MM.1S (cell line): ENCODE measurements at regions not wholly inside any gene's neighbourhood (a gene's known extent, or its start where the extent isn't known, plus 50 kb on each side); places are given as distances from the start of the nearest gene placed in this dataset.

Source experiments
- DNase-seq: peaks from one replicate; pipeline ENCODE4 v3.0.0-alpha.2; 2015
- H2AFZ ChIP-seq: fragments of 300-600 bp; sonication (generic); 2 replicates; pipeline ENCODE4 v1.6.0; 2016; ENCODE audit warnings: antibody characterized with exemption, low read length
- H3F3A ChIP-seq: fragments of 300-600 bp; sonication (generic); 2 replicates; pipeline ENCODE4 v1.6.1; 2016; ENCODE audit warnings: mild to moderate bottlenecking, antibody characterized with exemption, low read length, moderate library complexity, mixed read lengths; ENCODE audit not compliant: insufficient read depth
- H3K27ac ChIP-seq: fragments of 300-600 bp; sonication (generic); 2 replicates; pipeline ENCODE4 v1.5.1; 2016; ENCODE audit warnings: mild to moderate bottlenecking, low read length
- H3K27me3 ChIP-seq: fragments of 300-600 bp; sonication (generic); replicated peaks from 2 replicates; pipeline ENCODE4 v1.6.0; 2016; ENCODE audit warnings: low read length; ENCODE audit not compliant: insufficient read depth
- H3K36me3 ChIP-seq: fragments of 300-600 bp; sonication (generic); replicated peaks from 2 replicates; pipeline ENCODE4 v1.6.1; 2016; ENCODE audit warnings: mild to moderate bottlenecking, low read length, mixed read lengths; ENCODE audit not compliant: insufficient read depth
- H3K4me1 ChIP-seq: fragments of 300-600 bp; sonication (generic); 2 replicates; pipeline ENCODE4 v1.6.1; 2016; ENCODE audit warnings: low read length, mixed read lengths
- H3K4me2 ChIP-seq: fragments of 300-600 bp; sonication (generic); 2 replicates; pipeline ENCODE4 v1.6.0; 2016; ENCODE audit warnings: low read depth, low read length
- H3K4me3 ChIP-seq: fragments of 300-600 bp; sonication (generic); 2 replicates; pipeline ENCODE4 v1.5.1; 2016; ENCODE audit warnings: low read length, mixed read lengths
- H3K79me2 ChIP-seq: fragments of 300-600 bp; sonication (generic); 2 replicates; pipeline ENCODE4 v1.6.1; 2016; ENCODE audit warnings: mixed run types, low read length, mixed read lengths
- H3K9ac ChIP-seq: fragments of 300-600 bp; sonication (generic); 2 replicates; pipeline ENCODE4 v1.6.1; 2016; ENCODE audit warnings: low read length, mixed read lengths
- H3K9me2 ChIP-seq: fragments of 300-600 bp; sonication (generic); replicated peaks from 2 replicates; pipeline ENCODE4 v1.6.1; 2016; ENCODE audit warnings: mild to moderate bottlenecking, low read length, mixed read lengths; ENCODE audit not compliant: insufficient read depth
- H3K9me3 ChIP-seq: fragments of 300-600 bp; sonication (generic); replicated peaks from 2 replicates; pipeline ENCODE4 v1.6.1; 2016; ENCODE audit warnings: mild to moderate bottlenecking, low read length, mixed read lengths; ENCODE audit not compliant: insufficient read depth
- H4K20me1 ChIP-seq: fragments of 300-600 bp; sonication (generic); 2 replicates; pipeline ENCODE4 v1.6.1; 2016; ENCODE audit warnings: mild to moderate bottlenecking, low read length, moderate library complexity, mixed read lengths; ENCODE audit not compliant: insufficient read depth
- EZH2 ChIP-seq: fragments of 300-600 bp; sonication (generic); optimal IDR thresholded peaks from 2 replicates; pipeline ENCODE3; 2017; ENCODE audit warnings: low read depth, mild to moderate bottlenecking, antibody characterized with exemption, low read length, mixed read lengths
- EZH2phosphoT487 ChIP-seq: fragments of 300-600 bp; sonication (generic); IDR thresholded peaks from 2 replicates; pipeline ENCODE4 v1.6.1; 2018; ENCODE audit warnings: antibody characterized with exemption, low read length
- TF ChIP-seq, protein P1 (sequence below): fragments of 300-600 bp; sonication (generic); IDR thresholded peaks from 2 replicates; pipeline ENCODE4 v1.5.1; 2016; ENCODE audit warnings: antibody characterized with exemption, low read length, mixed read lengths

DNA sequence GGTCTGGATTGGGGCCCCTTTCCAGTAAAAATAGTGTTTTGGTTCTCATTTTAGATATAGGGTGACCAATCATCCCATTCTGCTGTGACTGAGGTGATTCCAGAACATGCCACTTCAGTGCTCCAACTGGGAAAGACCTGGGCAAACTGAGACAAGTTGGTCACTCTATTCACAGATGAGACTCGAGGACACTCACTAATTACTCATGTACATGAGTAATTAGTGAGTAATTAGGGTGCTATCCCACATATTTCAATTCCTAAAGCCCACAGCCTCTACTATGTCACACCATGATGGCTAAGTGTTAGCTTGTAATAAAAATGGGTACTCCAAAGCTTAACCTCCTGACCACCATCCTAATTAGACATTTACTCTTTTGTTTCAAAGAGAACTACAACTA lies 86.0 kb downstream of the CBLN4 start:
- H4K20me1 ChIP-seq: no peaks in the 10 kb centered on the region
- no peaks in the 10 kb centered on the region for H3F3A ChIP-seq
- no peaks in the 10 kb centered on the region for H3K79me2 ChIP-seq
- no peaks in the 10 kb centered on the region for H3K9me2 ChIP-seq
- no peak overlapping the region for H3K4me3 ChIP-seq
- no peak overlapping the region for H3K9ac ChIP-seq
- no peaks in the 10 kb centered on the region for H3K4me1 ChIP-seq
- no peak overlapping the region for H2AFZ ChIP-seq
- no peak overlapping the region for H3K27ac ChIP-seq
- no peaks in the 10 kb centered on the region for H3K36me3 ChIP-seq
- H3K27me3 ChIP-seq: no peaks in the 10 kb centered on the region
- no peaks in the 10 kb centered on the region for H3K9me3 ChIP-seq
- DNase-seq: no peak
- no peak overlapping the region for H3K4me2 ChIP-seq
- TF ChIP-seq EZH2 (no peak), EZH2phosphoT487 (no peak)
- TF ChIP-seq, protein P1, sequence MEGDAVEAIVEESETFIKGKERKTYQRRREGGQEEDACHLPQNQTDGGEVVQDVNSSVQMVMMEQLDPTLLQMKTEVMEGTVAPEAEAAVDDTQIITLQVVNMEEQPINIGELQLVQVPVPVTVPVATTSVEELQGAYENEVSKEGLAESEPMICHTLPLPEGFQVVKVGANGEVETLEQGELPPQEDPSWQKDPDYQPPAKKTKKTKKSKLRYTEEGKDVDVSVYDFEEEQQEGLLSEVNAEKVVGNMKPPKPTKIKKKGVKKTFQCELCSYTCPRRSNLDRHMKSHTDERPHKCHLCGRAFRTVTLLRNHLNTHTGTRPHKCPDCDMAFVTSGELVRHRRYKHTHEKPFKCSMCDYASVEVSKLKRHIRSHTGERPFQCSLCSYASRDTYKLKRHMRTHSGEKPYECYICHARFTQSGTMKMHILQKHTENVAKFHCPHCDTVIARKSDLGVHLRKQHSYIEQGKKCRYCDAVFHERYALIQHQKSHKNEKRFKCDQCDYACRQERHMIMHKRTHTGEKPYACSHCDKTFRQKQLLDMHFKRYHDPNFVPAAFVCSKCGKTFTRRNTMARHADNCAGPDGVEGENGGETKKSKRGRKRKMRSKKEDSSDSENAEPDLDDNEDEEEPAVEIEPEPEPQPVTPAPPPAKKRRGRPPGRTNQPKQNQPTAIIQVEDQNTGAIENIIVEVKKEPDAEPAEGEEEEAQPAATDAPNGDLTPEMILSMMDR: no peak

- Histone ChIP-seq H3K79me2 (no peaks in the 10 kb centered on the region), H3K4me2 (no peak overlapping the region), H3K27me3 (no peaks in the 10 kb centered on the region), H3K9ac (no peak overlapping the region), H2AFZ (no peak overlapping the region), H3K9me2 (no peaks in the 10 kb centered on the region), H3K4me3 (no peak overlapping the region), H3K27ac (no peak overlapping the region), H3K36me3 (no peaks in the 10 kb centered on the region), H3F3A (no peaks in the 10 kb centered on the region), H3K4me1 (no peaks in the 10 kb centered on the region), H4K20me1 (no peaks in the 10 kb centered on the region), H3K9me3 (no peaks in the 10 kb centered on the region)
- no peak for DNase-seq
- no peak for TF ChIP-seq EZH2
- TF ChIP-seq, protein P1: no peak
- TF ChIP-seq EZH2phosphoT487: no peak
Measured at GRCh38 chr20:55918471-55918870, 86.8 kb downstream of the CBLN4 start.

DNA sequence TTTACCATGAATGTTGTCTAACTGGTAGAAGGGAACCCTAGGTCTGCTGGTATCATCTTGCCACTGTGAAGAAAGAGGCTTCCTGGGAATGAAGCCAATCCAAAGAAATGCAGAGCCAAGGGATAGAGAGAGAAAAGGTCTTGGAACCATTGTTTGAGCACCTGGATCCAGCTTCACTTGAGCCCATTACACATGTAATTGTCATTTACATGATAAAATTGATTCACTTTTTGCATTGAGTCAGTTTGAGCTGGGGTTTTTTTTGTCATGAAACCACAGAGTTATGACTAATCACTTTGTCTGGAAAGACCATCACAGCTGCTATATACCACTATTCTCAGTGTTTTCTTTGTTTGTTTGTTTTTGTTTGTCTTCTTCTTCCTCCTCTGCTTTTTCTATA lies 112.3 kb downstream of the CBLN4 start:
- Histone ChIP-seq H3K4me1 (no peaks in the 10 kb centered on the region), H3K9me2 (no peaks in the 10 kb centered on the region), H3K4me3 (no peak overlapping the region), H3K4me2 (no peak overlapping the region), H3K36me3 (no peaks in the 10 kb centered on the region), H3K79me2 (no peaks in the 10 kb centered on the region), H3F3A (no peaks in the 10 kb centered on the region), H3K27ac (no peak overlapping the region), H3K9ac (no peak overlapping the region), H3K9me3 (no peaks in the 10 kb centered on the region), H2AFZ (no peak overlapping the region), H3K27me3 (no peaks in the 10 kb centered on the region), H4K20me1 (no peaks in the 10 kb centered on the region)
- TF ChIP-seq EZH2: no peak
- TF ChIP-seq, protein P1: no peak
- no peak for TF ChIP-seq EZH2phosphoT487
- no peak for DNase-seq
